ENCODE measurements at regions not wholly inside any gene's neighbourhood (a gene's known extent, or its start where the extent isn't known, plus 50 kb on each side); places are given as distances from the start of the nearest gene placed in this dataset.
"Not testable (repeated sequence)": the region's sequence is repeated elsewhere in the genome, so short reads cannot be mapped to it uniquely, and the experiment has no call there.

GRCh38 chr4:162739596-162739995 is 427.1 kb downstream of the NAF1 start:
- TF ChIP-seq CTCF (IDR thresholded peaks at IDR 0.05; ENCODE audit: insufficient read depth, low read length); GABPA (IDR thresholded peaks at IDR 0.05; ENCODE audit: low read depth); POLR2AphosphoS5 (IDR thresholded peaks at IDR 0.05; ENCODE audit: low read depth); REST (IDR thresholded peaks at IDR 0.05; ENCODE audit: insufficient replicate concordance, low read depth): not testable (repeated sequence)

Measured in HL-60 (cell line).